ENCODE measurements at regions not wholly inside any gene's neighbourhood (a gene's known extent, or its start where the extent isn't known, plus 50 kb on each side); places are given as distances from the start of the nearest gene placed in this dataset.
A peak's percentile ranks its signal among the peaks of the same experiment; 100 is the strongest.

DNA sequence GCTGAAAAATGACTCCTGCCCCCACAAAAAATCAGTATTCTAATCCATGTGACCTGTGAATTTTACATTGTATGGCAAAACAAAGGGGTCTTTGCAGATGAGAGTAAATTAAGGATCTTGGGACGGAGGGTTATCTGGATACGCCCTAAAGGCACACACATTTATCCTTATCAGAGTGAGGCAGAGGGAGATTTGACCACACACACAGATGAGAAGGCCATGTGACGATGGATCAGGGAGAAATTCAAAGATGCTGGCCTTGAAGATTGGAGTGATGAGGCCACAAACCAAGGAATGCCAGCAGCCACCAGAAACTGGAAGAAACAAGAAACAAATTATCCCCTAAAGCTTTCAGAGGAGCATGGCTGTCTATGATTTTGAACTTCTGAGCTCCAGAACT is 288.5 kb downstream of the XXYLT1 start:
- no peak for DNase-seq

DNA sequence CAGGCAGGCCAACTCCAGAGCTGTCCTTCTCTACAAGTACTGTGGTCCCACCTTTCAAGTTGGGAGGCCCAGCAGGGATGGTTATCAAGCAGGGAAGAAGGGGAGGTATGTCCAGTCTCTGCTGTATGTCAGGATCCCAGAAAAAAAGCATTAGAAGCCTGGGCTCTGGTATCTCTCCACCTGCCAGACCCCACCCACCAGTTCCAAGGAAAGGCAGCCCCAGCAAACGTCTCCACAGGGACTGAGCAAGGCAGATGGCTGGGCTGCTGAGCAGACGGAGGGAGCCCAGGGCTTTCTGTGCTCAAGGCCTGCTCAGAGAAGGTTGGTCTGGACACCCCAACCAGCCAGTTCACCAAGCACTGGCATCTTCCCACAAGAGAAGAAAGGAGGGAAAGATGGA is 287.8 kb downstream of the XXYLT1 start:
- no peak for DNase-seq

DNA sequence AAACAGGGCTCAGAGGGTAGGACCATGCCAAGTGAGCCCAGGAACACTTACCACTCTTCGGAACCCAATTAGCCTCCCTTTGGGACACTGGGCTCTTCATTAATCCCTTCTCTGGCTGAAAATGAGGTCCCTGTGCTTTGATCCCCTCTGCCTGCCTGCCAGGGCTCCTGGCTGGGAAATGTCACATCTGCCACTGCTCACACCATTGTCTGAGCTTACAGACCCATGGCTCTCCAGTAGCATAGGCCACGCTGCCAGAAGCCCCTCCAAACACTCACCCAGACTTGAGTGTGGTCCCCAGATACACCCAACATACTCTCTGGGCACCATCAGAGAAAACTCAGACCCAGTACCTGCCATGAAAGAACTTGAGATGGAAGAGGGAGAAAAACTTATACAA is 287.3 kb downstream of the XXYLT1 start:
- no peak for DNase-seq

DNA sequence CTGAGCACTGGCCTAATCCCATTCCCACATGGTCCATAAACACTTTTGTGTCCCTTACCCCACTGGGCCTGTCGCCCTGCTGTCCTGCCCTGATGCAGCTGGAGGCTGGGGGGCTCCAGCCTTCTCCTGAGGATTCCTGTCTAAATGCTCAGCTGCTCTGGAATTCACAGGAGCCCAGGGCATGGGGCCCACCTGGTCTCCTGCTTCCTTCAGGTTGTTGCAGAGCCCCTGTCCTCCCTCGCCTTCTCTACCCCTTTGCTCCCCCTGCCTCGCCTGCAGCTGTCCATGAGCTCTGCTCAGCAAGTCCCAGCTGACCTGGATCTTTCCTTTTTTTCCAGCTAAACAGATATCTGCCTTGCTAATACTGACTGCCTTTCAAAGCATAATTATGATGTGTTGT is 286.9 kb downstream of the XXYLT1 start:
- DNase-seq = no peak

DNA sequence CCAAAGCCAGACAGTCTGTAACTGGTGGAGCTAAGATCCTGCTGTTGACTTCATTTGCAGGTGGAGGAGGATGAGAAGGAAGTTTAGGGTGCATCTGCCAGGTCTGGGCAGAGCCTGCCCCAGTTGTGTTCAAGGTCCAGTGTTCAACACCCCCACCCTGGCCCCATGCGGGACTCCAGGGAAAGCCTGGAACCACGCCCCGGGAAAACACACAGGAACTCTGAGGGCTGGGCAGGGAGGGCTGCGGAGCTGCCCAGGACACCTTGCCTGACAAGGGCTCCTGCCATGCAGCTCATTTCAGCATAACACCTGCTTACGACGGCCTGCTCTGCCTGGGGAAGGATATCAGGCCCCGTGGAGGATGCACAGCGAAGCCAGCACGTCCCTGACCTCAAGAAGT is 286.3 kb downstream of the XXYLT1 start:
- no peak for DNase-seq

DNA sequence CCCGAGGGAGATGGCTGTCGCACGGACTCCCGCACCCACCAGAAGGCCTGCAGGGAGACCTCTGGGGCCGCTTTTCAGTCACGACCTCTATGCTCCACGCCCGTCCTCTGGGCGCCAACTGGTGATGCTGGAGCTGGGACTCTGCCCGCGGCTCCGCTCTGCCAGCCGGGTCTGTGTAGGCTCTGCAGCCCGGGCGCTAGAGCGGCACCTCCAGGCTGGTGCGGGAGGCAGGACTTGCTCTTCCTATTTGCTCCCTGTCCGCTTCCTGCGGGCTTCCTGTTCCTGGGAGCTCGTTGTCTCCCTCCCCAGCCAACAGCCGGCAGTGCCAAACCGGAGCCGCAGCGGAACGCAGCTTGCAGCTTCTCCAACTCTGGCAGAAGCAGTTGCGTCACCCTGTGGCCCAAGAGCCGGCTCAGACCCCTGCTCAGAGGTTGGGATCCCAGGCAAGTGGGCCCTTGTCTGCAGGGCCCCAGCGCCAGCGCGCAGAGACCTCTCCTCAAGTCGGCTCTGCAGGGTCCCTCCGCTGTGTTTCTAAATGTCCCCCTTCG is 285.9 kb downstream of the XXYLT1 start:
- DNase-seq = peak; percentile 17

DNA sequence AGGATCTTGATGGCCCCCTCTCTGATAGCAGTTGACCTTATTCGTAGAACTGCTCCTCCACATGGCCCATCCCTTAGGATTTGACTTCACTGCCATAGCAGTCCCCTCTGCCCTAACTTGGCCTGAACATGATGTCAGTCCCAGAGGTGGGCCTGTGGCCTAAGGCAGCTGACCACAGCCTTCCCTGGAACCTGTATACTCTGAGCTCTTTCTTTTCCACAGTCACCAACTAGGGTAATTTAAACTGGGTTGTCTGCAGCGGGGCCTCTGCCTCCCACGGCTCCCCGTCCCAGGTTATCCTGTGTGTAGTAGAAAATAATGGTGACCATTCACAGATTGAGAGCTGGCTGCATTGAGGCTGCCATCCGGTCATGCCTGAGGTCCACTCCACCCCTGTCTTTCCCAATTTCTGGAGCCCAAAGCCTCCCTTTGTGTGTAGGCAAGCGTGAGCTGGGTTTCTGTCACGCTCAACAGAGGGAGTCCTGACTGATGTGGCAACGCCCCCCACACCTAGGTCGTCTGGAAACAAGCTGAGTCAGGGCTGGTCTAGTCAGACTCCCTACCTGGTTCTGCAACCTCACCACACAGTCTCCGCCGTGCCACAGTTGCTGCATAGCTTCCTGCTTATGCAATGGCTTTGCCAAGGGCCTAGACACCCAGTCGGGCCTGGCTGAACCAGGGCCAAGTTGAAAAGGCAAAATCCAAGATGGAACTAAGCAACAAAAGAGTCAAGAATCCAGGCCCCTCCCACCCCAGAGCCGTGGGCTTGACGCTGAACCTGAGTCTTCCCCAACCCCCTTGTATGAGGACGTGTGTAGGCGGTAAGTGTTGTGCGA is 284.5 kb downstream of the XXYLT1 start:
- DNase-seq = no peak

DNA sequence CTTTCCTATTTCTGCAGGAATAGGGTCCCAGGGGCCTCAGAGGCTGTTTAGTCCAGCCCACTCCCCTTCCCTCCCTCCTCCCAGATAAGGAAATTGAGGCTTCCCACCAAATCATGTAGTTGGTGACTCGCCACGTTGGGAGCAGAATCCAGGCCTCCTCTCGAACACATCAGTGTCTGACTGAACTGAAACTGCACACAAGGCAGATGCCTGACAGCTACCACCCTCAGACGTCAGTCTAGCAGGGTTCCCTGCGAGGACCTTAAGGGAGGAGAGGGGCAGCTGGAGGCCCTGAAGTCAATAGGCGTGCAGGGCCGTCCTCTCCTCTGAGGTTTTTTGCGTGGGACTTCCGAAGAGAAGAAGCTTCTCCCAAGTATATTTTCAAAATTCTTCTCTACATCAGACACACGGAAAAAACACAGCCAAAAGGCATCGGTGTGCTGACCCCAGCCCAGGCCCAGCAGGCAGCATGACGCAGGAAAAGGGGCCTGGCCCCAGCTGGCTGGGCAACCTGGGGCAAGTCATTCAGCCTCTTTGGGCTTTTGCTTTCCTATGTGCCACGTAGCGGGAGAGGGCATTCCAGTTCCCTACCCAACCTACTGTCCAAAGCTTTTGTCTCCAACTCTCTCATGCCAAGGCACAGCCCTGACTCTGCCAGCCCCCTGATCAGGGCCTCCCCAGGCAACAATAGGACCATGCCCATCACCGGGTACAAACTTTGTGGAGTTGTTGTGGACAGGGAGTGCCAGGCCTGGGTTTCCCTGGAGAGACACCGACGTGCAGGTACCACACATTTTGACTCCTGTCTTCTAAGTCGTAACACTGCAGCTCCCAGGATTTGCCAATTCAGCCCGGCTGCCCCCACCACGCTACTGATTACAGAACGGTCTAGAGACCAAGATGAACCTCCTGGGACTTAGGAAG is 283.1 kb downstream of the XXYLT1 start:
- DNase-seq = no peak

DNA sequence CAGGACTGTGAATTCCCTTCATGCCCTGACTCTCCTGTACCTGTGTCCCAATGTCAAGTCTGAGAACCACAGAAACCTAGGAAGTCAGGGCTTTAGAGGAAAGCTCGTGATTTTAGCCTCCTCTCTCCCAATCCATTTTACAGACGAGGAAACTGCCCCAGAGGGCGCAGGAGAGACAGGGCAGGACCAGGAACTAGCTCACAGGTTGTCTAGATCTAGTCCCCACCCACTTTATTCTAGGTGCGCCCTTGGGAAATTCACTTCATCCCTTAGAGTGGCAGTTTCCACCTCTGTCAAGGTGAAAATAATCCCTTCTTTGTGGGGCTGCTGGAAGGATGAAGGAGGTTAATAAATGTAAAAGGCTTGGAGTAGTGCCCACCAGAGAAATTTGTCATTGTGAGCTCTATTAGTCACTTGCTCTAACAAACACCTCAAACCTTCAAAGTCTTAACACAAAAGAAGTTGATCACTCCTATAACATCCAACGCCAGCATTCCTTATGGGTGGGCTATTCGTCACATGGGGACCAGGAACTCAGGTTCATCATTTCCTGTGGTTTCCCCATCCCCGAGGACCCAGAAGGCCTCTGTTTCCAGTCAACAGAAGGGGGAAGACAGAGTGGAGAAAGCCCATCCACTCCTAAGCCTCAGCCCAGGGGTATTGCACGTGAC is 282.3 kb downstream of the XXYLT1 start:
- DNase-seq = no peak

DNA sequence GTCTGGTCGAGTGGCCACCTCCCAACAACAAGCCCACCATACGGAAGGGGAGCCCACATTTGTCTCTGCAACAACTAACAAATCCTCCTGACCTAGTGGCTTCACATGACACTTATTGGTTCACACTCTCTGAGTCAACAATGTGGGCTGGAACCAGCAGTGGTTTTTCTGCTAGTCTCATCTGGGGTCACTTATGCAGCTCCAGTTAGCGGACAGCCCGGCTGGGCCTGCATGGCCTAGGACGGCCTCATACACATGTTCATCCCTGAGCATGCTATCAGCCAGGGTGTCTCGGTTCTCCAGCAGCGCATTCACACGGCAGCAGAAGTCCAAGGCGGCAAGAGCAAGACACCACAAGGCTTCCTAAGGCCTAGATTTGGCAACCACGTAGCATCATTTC is 281.7 kb downstream of the XXYLT1 start:
- DNase-seq = no peak

DNA sequence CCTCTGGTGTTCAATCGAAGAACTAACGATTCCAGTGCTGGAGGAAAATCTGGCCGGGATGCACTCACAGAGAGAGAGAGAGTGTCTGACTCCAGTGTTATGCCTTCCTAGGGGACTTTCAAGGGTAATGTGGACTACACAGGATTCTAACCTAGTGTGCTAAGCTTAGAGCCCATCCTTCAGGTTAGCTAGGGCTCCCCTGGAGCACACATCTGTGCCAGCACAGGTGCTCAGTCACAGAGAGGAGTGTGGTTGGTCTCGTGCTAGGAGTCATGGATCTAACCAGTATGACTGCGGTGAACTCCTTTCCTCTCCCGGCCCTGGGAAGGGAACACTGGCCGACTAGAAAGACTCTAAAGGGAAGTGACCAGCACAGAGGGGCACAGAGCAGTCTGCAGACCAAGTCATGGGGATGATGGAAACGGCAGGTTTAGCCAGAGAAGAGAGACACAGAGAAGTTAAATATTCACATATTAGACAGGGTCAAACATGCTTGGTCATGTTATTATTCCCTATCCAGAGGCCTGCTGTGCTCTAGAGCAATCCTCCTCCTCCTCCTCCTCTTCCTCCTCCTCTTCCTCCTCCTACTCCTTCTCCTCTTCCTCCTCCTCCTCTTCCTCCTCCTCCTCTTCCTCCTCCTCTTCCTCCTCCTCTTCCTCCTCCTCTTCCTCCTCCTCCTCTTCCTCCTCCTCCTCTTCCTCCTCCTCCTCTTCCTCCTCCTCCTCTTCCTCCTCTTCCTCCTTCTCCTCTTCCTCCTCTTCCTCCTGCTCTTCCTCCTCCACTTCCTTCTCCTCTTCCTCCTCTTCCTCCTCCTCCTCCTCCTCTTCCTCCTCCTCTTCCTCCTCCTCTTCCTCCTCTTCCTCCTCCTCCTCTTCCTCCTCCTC is 280.3 kb downstream of the XXYLT1 start:
- DNase-seq = no peak

DNA sequence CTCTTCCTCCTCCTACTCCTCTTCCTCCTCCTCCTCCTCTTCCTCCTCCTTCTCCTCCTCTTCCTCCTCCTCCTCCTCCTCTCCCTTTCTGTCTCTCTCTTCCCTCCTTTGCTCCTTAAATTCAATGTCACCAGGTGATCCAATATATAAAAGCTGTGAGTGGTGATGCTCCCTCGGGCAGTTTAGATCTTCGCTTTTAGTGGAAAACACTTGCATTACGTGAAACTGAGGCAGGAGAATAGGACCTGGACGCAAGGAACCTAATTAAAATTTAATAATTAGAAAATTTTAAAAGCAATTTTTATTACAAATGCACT is 279.7 kb downstream of the XXYLT1 start:
- DNase-seq = no peak

DNA sequence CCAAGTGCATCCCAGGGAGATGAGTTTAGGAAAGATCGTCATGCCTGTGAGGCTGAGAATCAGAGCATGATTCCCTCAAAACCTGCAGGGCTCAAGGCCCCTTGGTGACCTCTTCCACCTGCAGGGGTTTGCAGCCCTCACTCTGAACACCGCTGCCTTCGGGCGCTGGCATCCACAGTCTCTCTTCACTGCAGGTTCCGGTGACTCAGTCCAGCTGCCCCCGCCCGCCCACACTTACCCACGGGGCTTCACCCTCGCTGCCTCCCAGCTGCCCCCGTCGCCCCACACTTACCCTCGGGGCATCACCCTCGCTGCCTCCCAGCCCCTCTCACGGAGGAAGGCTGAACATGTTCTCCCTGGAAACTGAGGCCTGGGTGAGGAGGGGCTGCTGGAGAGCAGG is 277.1 kb downstream of the XXYLT1 start:
- no peak for DNase-seq

DNA sequence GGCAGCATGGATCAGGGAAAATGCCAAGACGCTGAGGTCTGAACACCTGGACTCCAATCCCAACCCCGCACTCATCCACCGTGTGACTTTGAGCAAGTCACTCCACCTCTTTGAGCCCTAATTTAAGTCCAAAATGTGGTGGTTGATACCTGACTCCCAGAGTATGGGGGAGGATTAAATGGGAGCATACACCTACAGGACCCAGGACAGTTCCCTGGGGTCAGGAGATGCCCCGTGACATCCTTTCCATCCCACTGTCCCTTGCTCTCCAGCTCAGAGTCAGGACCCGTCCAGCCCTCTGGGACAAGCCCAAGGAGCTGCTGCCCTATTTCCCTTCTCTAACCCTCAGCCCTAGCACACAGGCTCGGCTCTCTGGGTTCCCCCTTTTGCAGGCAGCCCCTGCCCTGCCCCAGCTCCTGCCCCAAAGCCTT is 276.4 kb downstream of the XXYLT1 start:
- no peak for DNase-seq

DNA sequence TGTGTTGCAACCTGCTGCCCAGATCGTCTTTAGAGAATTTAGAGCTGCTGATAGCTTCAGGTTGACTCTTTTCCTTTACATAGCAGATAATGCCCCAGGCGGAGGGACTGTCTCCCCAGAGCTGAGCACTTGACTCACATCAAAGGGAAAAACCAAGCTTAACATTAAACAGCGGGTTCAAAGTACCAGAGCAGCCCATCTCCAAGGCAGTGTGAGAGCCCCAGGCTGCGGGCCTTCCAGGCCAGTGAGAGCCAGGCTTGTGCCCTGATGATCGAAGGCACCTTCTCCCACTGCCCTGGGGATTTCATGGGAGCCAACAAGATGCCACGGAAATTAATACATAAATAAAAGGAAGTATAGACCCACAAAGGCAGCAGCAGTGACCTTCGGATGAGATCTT is 275.6 kb downstream of the XXYLT1 start:
- no peak for DNase-seq

DNA sequence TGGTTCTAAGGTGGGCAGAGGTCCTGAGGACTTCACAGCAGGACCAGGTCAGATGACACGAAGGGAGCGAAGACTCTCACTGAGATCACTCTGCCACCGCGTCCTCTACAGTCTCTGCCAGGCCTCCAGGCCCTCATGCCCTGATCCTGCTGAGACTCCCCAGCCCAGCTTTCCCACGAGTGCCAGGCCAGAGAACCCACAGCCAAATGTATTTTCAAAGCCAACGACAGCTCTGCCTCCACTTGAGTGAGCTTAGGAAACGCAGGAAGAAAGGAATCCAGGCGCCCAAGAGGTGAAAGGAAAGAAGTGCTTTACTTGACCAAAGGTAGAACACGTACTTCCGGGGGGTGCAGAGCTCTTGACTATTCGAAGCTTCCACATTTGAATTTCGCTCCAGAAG is 275.0 kb downstream of the XXYLT1 start:
- peak; percentile 5 for DNase-seq

DNA sequence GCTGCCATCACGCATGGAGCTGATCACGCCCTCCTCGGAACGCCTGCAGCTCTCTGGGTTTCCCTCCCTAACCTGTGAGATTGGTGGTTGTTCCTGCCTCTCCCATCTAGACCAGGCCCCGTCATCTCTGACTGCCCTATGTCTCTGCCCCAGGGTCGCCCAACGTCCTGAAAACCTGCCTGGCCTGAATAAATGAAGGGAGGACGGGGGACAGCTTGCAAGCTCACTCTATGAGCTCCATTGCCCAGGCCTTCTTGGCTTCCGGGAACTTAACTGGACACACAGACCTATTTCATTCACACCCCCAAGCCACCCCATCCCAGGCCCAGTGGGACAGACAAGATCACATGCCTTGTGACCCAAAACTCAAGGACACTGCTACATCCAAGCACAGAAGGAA is 274.2 kb downstream of the XXYLT1 start:
- no peak for DNase-seq

DNA sequence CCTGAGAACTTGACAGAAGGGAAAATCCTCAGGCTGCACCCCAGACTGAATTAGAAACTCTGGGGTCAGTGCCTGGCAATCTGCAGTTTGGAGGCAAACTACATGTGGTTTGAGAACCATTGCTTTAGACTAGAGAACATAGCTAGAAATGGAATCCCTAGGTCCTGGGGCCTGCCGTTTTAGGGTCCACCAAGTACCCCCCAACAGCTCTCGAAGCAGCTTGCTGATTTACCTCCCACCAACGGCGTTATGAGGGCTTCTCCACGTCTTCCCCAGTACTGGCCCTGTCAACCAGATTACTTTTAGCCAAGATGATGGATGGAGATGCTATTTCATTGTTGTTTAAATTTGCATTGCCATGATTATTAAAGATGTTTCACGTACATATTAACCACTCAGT is 272.5 kb downstream of the XXYLT1 start:
- DNase-seq = no peak

DNA sequence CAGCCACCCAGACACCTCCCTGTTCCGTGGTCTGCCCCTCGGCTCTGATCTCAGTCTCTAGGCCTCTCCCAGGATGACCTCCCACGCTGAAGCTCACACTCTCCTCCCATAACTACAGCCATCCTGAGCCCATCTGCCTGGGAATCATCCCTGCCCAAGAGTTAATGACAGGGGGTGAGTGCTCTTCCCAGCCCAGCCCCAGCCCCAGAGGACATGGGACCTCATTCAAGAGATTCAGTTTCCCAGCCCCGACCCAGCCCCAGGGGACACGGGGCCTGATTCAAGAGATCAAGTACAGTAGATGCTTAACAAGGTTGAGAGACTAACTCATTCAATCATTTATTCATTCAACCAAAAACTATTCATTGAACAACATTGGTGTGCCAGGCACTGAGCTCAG is 272.0 kb downstream of the XXYLT1 start:
- DNase-seq = no peak

DNA sequence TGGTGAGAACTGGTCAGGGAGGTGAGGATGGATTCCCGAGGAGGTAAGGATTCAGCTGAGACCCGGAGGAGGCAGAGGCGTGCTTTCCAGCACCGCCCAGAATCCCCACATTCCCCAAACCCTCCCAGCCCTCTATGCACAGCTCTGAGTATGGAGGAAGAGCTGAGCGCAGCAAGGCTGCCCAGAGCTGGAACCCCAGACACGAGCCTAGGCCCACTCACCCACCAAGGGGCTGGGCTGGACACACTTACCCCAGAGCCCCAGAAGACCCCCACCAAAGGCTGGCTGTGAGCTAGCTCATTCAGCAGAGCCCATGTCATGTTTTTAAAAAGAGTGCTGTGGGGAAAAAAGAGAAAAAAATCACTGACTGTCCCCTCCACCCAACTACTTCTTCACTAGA is 271.5 kb downstream of the XXYLT1 start:
- DNase-seq = no peak

DNA sequence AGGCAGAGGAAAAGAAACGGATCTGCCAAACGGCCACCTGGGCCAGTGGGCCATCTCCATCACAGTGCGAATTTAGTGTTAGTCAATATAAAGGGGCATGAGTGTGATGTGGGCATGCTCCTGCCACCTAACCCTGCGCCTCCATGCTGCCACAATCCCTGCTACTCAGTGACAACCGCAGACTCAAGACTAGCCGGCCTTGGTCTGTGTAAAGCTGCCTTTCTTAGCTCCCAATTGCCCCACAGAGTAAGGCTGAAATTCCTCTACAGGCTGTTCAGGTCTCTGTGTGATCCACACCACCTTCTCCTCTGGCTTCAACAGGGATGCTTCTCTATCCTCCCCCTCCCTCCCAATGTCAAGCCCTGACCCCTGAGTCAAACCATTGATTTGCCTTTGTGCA is 269.7 kb downstream of the XXYLT1 start:
- DNase-seq = no peak

Measured in midbrain (tissue), 1 donor.